ENCODE measurements at regions not wholly inside any gene's neighbourhood (a gene's known extent, or its start where the extent isn't known, plus 50 kb on each side); places are given as distances from the start of the nearest gene placed in this dataset.

GRCh38 chr16:6797223-6797622 is 535.4 kb upstream of the RBFOX1 start:
- no peak for TF ChIP-seq CTCF (conservative IDR thresholded peaks at IDR 0.05; ENCODE audit: low read length)
- no peak for TF ChIP-seq EZH2phosphoT487 (IDR thresholded peaks at IDR 0.05; ENCODE audit: borderline replicate concordance, low read depth, low read length)
